Mesenchymal stem cell (in vitro differentiated cells and primary cell): ENCODE measurements at regions not wholly inside any gene's neighbourhood (a gene's known extent, or its start where the extent isn't known, plus 50 kb on each side); places are given as distances from the start of the nearest gene placed in this dataset.

Experiments
- DNase-seq: peaks from one replicate; pipeline ENCODE4 v3.0.0-alpha.2; 2013
- H2AFZ ChIP-seq: one replicate; pipeline ENCODE4 v1.6.1; 2013; ENCODE audit warnings: low read depth, mild to moderate bottlenecking, control low read depth, inconsistent platforms, low read length, moderate library complexity
- H2AK5ac ChIP-seq: 2 replicates; pipeline ENCODE4 v1.6.1; 2013; ENCODE audit warnings: low read length, moderate library complexity, mild to moderate bottlenecking, inconsistent platforms; ENCODE audit not compliant: severe bottlenecking
- H2BK120ac ChIP-seq: one replicate; pipeline ENCODE4 v1.6.1; 2013; ENCODE audit warnings: low read depth, mild to moderate bottlenecking, inconsistent platforms, low read length, moderate library complexity
- H2BK12ac ChIP-seq, 2 experiments: one replicate each; pipeline ENCODE4 v1.6.1; 2013; ENCODE audit warnings: inconsistent platforms in 2 of 2, low read length in 2 of 2, mild to moderate bottlenecking in 2 of 2, moderate library complexity in 2 of 2, control low read depth in 1 of 2
- H2BK15ac ChIP-seq: one replicate; pipeline ENCODE4 v1.6.1; 2013; ENCODE audit warnings: mild to moderate bottlenecking, low read depth, inconsistent platforms; ENCODE audit not compliant: poor library complexity, severe bottlenecking
- H2BK5ac ChIP-seq: 2 replicates; pipeline ENCODE4 v1.6.1; 2013; ENCODE audit warnings: low read depth, mild to moderate bottlenecking, low read length, control low read depth, inconsistent platforms; ENCODE audit not compliant: poor library complexity, severe bottlenecking
- H3K14ac ChIP-seq, 2 experiments: one replicate each; pipeline ENCODE4 v1.6.1; 2013; ENCODE audit warnings: inconsistent platforms in 2 of 2, low read length in 2 of 2, control low read depth in 1 of 2, mild to moderate bottlenecking in 1 of 2, moderate library complexity in 1 of 2
- H3K18ac ChIP-seq, 2 experiments: one replicate each; pipeline ENCODE4 v1.6.1; 2013; ENCODE audit warnings: inconsistent platforms in 2 of 2, low read length in 2 of 2, control low read depth in 1 of 2, low read depth in 1 of 2, mild to moderate bottlenecking in 1 of 2
- H3K23ac ChIP-seq, 2 experiments: one replicate each; pipeline ENCODE4 v1.6.1; 2013; ENCODE audit warnings: inconsistent platforms in 2 of 2, low read length in 2 of 2, mild to moderate bottlenecking in 2 of 2, moderate library complexity in 2 of 2, control low read depth in 1 of 2
- H3K27ac ChIP-seq: 2 replicates; pipeline ENCODE4 v1.5.1; 2013; ENCODE audit warnings: mild to moderate bottlenecking, moderate library complexity, low read length, control low read depth, inconsistent platforms; ENCODE audit not compliant: poor library complexity, severe bottlenecking
- H3K27me3 ChIP-seq, 2 experiments: 2 replicates each; pipeline versions ENCODE4 v1.6.1 to v1.7.0; 2013; ENCODE audit warnings: low read length in 2 of 2, mild to moderate bottlenecking in 2 of 2, moderate library complexity in 2 of 2, control low read depth in 1 of 2, inconsistent platforms in 1 of 2; ENCODE audit not compliant: control insufficient read depth in 1 of 2, insufficient read depth in 1 of 2
- H3K36me3 ChIP-seq, 2 experiments: 2 replicates each; pipeline versions ENCODE4 v1.6.1 to v1.7.0; 2013; ENCODE audit warnings: low read length in 2 of 2, control low read depth in 1 of 2, inconsistent platforms in 1 of 2, low read depth in 1 of 2, mild to moderate bottlenecking in 1 of 2; ENCODE audit not compliant: insufficient read depth in 2 of 2, control insufficient read depth in 1 of 2
- H3K4ac ChIP-seq, 2 experiments: one replicate each; pipeline ENCODE4 v1.6.1; 2013; ENCODE audit warnings: inconsistent platforms in 2 of 2, low read length in 2 of 2, mild to moderate bottlenecking in 2 of 2, moderate library complexity in 2 of 2, control low read depth in 1 of 2, low read depth in 1 of 2
- H3K4me1 ChIP-seq: 2 replicates; pipeline ENCODE4 v1.6.1; 2013; ENCODE audit warnings: low read depth, low read length, control low read depth; ENCODE audit not compliant: control insufficient read depth, insufficient read depth
- H3K4me2 ChIP-seq: 2 replicates; pipeline ENCODE4 v1.6.1; 2013; ENCODE audit warnings: low read length, mild to moderate bottlenecking, inconsistent platforms; ENCODE audit not compliant: poor library complexity, severe bottlenecking
- H3K4me3 ChIP-seq, 2 experiments: 2 replicates each; pipeline versions ENCODE4 v1.5.1 to v1.7.0; 2013; ENCODE audit warnings: low read length in 2 of 2, mild to moderate bottlenecking in 2 of 2, control low read depth in 1 of 2, low read depth in 1 of 2; ENCODE audit not compliant: insufficient read depth in 1 of 2
- H3K79me1 ChIP-seq: replicated peaks from 2 replicates; pipeline ENCODE4 v1.6.1; 2013; ENCODE audit warnings: mild to moderate bottlenecking, control low read depth, low read length, inconsistent platforms; ENCODE audit not compliant: poor library complexity, severe bottlenecking
- H3K9ac ChIP-seq: 2 replicates; pipeline ENCODE4 v1.7.0; 2013; ENCODE audit warnings: mild to moderate bottlenecking, low read length, moderate library complexity
- H3K9me3 ChIP-seq: 2 replicates; pipeline ENCODE4 v1.7.0; 2013; ENCODE audit warnings: mild to moderate bottlenecking, low read length; ENCODE audit not compliant: control insufficient read depth
- H4K8ac ChIP-seq: one replicate; pipeline ENCODE4 v1.6.1; 2013; ENCODE audit warnings: inconsistent platforms, mild to moderate bottlenecking, low read length, moderate library complexity
- H4K91ac ChIP-seq: one replicate; pipeline ENCODE4 v1.6.1; 2013; ENCODE audit warnings: mild to moderate bottlenecking, low read length, inconsistent platforms
- WGBS: methylation state at CpG from one replicate; pipeline ENCODE4 v1.1.7; 2013; ENCODE audit warnings: mixed read lengths; 5-methylcytosine and 5-hydroxymethylcytosine counted together

DNA sequence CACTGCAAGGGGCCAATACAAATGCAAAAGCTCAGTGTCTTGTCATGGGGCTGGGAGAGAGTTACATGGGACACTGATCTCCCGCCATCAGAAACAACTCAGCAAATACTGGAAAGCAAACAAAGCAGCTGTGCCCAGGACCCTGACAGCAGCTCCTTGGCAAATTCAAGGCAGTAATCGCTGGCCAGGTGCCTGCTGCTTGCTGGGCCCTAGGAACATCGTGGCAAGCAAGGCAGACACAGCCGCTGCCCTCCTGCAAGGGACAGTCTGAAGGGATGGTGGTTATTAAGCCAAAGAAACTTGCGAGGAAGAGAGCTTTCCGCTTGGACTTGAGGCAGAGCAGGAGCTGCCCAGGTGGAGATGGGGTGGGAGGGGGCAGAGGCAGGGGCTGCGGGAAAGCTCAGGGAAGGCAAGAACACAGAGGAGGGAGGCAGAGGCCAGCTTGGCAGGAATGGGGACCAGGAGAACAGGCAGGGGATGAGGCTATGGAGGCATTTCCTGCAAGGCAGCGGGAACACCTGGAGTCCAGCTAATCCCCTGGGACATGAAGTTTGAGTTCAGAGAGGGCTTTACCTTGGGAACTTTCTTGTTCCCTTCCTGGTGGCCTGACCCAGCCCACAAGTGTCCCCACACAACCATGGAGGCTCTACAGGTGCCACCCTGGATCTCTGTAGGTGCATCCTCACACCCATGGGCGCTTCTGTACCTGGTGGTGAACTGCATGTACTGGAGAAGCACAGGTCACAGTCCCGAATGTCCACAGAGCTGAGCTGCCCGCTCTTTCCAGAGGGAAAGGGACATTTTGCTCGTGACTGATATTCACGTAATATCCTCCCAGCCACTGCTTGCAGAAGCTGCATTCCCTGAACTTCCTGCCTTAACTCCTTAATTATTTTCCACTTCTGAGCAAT lies 78.7 kb upstream of the ATP2B2 start:
- H2BK120ac ChIP-seq = no peak overlapping the region
- H3K4me2 ChIP-seq = no peak overlapping the region
- no peaks in the 10 kb centered on the region for H3K9me3 ChIP-seq
- H3K27me3 ChIP-seq = peaks cover 31 to 53% of the 10 kb centered on the region in 2 experiments
- H2BK5ac ChIP-seq = no peak overlapping the region
- no peak overlapping the region for H4K91ac ChIP-seq
- no peak overlapping the region for H3K23ac ChIP-seq
- DNase-seq = no peak
- H2BK15ac ChIP-seq = no peak overlapping the region
- no peak overlapping the region for H2AFZ ChIP-seq
- H3K4ac ChIP-seq = no peak overlapping the region
- no peak overlapping the region for H3K9ac ChIP-seq
- no peaks in the 10 kb centered on the region for H3K79me1 ChIP-seq
- H3K27ac ChIP-seq = no peak overlapping the region
- WGBS = 70% methylated on average over 13 of the region's 13 CpGs
- H3K4me3 ChIP-seq = peak overlapping the region in 1 of 2 experiments; percentile 26
- H3K14ac ChIP-seq = no peak overlapping the region
- H3K4me1 ChIP-seq = no peaks in the 10 kb centered on the region
- H2BK12ac ChIP-seq = no peak overlapping the region
- H3K18ac ChIP-seq = no peak overlapping the region
- H3K36me3 ChIP-seq = no peaks in the 10 kb centered on the region
- H2AK5ac ChIP-seq = no peak overlapping the region
- no peak overlapping the region for H4K8ac ChIP-seq

DNA sequence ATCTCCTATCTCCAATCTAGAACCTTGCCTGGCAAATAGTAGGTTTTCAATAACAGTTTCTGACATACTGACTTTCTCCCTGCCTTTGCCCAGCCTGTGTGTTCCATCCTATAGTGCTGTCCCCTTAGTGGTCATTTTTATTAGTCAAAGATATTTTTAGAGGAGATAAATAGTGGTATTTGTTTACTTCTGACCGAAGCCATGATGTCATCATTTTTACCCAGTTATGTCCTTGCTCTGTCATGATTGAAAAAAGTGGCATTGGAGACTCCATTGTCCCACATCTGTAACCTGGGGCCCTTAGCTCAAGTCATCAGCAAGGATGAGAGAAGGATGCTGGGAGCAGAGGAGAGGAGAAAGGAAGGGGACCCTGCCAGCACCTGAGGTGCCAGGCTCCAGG lies 80.6 kb upstream of the ATP2B2 start:
- H3K4me3 ChIP-seq = no peak overlapping the region
- no peak overlapping the region for H3K27ac ChIP-seq
- no peak overlapping the region for H2BK120ac ChIP-seq
- no peak overlapping the region for H4K8ac ChIP-seq
- no peak overlapping the region for H2BK5ac ChIP-seq
- H3K9ac ChIP-seq = no peak overlapping the region
- H4K91ac ChIP-seq = no peak overlapping the region
- H3K79me1 ChIP-seq = no peaks in the 10 kb centered on the region
- no peak overlapping the region for H3K18ac ChIP-seq
- no peaks in the 10 kb centered on the region for H3K36me3 ChIP-seq
- 44% methylated on average over 1 of the region's 1 CpG for WGBS
- H2BK15ac ChIP-seq = no peak overlapping the region
- H3K4me2 ChIP-seq = no peak overlapping the region
- no peak overlapping the region for H3K4ac ChIP-seq
- no peaks in the 10 kb centered on the region for H3K9me3 ChIP-seq
- H2AFZ ChIP-seq = no peak overlapping the region
- H3K23ac ChIP-seq = no peak overlapping the region
- H2AK5ac ChIP-seq = no peak overlapping the region
- no peak for DNase-seq
- H3K4me1 ChIP-seq = no peaks in the 10 kb centered on the region
- H3K27me3 ChIP-seq = peaks cover 34 to 70% of the 10 kb centered on the region in 2 experiments
- H3K14ac ChIP-seq = no peak overlapping the region
- H2BK12ac ChIP-seq = no peak overlapping the region

DNA sequence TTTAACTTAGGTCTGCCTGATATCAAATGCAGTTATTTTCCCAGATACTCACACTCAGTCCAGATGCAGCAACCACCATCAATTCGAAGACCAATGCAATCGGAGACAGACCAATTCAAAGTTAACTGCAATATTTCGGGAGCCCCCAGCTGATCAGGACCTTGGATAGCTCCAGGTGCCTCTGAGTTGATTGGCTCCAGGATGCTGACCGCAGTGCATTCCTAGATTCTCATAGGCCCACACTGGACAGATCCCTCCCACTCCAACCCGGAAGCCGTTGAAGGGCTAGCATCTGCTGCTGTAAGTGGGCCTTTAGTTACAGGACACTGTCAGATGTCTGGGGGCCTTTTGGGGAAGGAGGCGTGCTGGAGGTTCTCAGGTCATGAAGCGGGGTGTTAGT lies 89.5 kb upstream of the ATP2B2 start:
- Histone ChIP-seq H3K79me1 (no peaks in the 10 kb centered on the region), H3K14ac (no peak overlapping the region), H3K4me1 (peaks cover 3% of the 10 kb centered on the region), H2BK12ac (no peak overlapping the region), H4K8ac (no peak overlapping the region), H2BK5ac (no peak overlapping the region), H3K18ac (no peak overlapping the region), H2BK120ac (no peak overlapping the region), H2AK5ac (no peak overlapping the region), H3K36me3 (no peaks in the 10 kb centered on the region), H3K4me2 (no peak overlapping the region), H3K27ac (no peak overlapping the region), H2AFZ (no peak overlapping the region), H4K91ac (no peak overlapping the region), H3K4me3 (no peak overlapping the region), H2BK15ac (no peak overlapping the region), H3K9me3 (no peaks in the 10 kb centered on the region), H3K27me3 (peaks cover 18 to 29% of the 10 kb centered on the region in 2 experiments), H3K23ac (no peak overlapping the region), H3K9ac (no peak overlapping the region), H3K4ac (no peak overlapping the region)
- 45% methylated on average over 6 of the region's 8 CpGs for WGBS
- peak; percentile 9 for DNase-seq

DNA sequence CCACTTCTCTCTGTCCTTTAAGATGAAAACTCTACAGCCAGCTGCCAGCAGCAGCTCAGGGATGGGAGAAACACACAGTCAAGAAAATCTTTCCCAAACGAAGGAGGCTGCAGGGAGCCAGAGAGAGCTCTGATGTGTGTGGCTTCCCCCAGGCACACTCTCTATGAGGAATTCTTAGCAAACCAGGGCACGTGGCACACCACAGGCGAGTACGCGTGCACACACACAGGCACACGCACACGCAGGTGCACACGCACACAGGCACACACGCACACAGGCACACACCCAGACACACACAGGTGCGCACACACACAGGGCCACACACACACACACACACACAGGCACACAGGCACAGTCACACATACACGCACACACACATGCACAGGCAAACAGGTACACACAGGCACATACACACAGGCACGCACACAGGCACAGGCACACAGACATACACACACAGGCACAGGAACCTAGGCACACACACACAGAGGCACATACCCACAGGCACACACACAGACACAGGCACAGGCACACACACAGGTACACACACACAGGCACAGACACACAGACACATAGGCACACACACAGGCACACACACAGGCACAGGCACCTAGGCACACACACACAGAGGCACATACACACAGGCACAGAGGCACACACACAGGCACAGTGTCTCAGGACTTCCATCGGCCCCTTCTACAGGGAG lies 91.5 kb upstream of the ATP2B2 start:
- no peak overlapping the region for H2AK5ac ChIP-seq
- H3K27me3 ChIP-seq = peaks cover 20 to 21% of the 10 kb centered on the region in 2 experiments
- no peak for DNase-seq
- no peak overlapping the region for H3K4me2 ChIP-seq
- no peak overlapping the region for H3K4ac ChIP-seq
- H3K14ac ChIP-seq = no peak overlapping the region
- H2AFZ ChIP-seq = no peak overlapping the region
- H3K9ac ChIP-seq = no peak overlapping the region
- no peak overlapping the region for H2BK120ac ChIP-seq
- H3K4me1 ChIP-seq = peaks cover 4% of the 10 kb centered on the region
- no peak overlapping the region for H3K23ac ChIP-seq
- H3K27ac ChIP-seq = no peak overlapping the region
- H3K36me3 ChIP-seq = no peaks in the 10 kb centered on the region
- no peak overlapping the region for H3K4me3 ChIP-seq
- no peaks in the 10 kb centered on the region for H3K9me3 ChIP-seq
- no peak overlapping the region for H4K8ac ChIP-seq
- no peak overlapping the region for H2BK15ac ChIP-seq
- no peak overlapping the region for H2BK12ac ChIP-seq
- no peak overlapping the region for H2BK5ac ChIP-seq
- H3K18ac ChIP-seq = no peak overlapping the region
- WGBS = 85% methylated on average over 13 of the region's 13 CpGs
- no peak overlapping the region for H4K91ac ChIP-seq
- H3K79me1 ChIP-seq = no peaks in the 10 kb centered on the region
